NCI-H1105 treated with DMSO at 0.1 percent for 48 hours (cell line): ENCODE measurements at regions not wholly inside any gene's neighbourhood (a gene's known extent, or its start where the extent isn't known, plus 50 kb on each side); places are given as distances from the start of the nearest gene placed in this dataset.
"Not testable (repeated sequence)": the region's sequence is repeated elsewhere in the genome, so short reads cannot be mapped to it uniquely, and the experiment has no call there.

Experiments
- DNase-seq: peaks from one replicate; lab custom pipeline; 2025; lab: John Stamatoyannopoulos, UW

DNA sequence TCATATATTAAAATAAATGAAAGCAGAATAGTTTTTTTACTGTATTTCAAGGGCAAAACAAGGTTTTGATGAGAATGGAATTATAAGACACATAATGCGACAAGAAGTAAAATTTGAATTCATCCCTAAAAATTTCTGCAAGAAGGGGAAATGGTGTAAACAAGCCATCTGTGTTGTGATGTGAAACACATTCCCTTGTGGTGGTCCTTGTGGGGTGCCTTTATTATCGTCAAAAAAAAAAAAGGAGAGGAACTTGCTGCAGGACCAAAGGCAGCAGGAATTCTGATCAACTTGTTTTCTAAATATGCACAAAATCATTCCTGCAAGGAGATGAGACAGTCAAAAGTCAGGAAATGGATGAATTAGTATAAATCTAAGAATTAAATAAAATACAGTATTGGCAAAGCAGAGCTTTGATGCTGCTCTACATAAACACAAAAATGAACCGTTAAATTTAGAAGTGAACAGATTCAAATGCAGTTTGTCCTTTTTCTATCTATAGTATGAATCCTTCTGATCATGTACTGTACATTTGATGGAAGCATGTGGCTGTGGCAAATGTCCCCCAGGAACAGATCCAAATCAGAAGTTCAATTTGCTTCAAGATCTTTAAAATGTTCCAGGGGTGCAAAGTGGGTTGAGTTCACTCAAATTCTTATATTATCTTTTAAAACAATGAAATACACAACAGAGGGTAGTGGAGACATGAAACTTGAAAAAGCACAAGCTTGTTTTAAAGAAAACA is 818.8 kb downstream of the PLCL1 start:
- DNase-seq = no peak

DNA sequence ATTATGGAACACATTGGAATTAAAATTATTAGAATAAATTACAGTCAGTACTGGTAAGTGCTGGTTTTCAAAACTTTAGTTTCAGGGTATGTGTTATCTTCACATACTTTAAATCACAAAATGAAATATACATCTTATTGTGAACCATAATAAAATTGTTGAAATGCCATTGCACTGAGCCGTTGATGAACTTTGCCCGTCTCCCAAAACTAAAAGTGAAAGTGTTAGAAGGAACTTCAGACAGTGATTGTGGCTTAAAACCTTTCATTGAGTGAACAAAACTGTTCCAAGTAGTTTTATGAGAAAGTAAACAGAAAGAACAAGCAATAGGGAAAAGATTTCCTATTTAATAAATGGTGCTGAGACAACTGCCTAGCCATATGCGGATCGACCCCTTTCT is 811.6 kb downstream of the PLCL1 start:
- DNase-seq = no peak

DNA sequence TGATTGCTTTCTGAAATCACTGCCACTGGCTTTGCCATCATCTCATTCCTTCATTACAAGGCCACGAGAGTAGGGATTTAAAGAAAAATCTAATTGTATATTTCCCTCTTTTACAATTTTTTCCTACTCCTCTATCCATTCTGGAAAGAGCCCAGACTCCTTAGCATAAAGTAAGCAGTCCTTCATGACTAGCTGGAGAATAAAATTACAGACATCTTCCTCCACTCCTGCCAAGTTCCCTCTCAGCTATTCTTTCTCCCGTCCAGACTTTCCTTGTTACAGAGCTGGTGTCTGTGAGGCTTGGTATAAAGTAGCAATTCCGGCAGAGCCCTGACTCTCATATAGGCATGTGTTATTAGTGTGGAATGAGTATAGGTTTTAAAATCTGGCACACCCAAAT is 806.8 kb downstream of the PLCL1 start:
- no peak for DNase-seq

DNA sequence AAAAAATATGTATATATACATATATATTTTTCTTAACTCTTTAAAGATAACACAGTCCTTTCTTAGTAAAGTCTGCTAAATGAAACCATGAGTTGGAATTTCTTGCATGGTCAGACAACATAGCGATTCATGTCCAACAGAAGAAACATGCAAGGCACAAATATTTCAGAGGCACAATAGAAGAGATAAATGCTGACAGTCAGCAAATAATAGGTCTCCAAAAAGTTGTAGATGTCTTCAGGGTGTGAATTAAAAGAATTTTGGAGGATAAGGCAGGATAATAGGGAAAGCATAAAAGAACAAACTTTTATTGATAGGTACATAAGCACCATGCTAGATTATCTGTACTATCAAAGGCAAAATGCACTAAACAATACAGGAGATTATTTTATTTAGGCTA is 800.2 kb downstream of the PLCL1 start:
- no peak for DNase-seq

DNA sequence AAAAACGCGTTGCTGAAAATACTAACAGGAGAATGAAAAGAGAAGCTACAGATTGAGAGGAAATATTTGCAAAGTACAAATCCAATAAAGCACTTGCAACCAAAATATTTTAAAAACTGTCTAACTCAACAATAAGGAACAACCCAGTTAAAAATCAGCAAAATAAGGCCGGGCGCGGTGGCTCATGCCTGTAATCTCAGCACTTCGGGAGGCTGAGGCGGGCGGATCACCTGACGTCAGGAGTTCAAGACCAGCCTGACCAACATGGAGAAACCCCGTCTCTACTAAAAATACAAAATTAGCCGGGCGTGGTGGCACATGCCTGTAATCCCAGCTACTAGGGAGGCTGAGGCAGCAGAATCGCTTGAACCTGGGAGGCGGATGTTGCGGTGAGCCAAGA is 798.6 kb downstream of the PLCL1 start:
- not testable (repeated sequence) for DNase-seq

DNA sequence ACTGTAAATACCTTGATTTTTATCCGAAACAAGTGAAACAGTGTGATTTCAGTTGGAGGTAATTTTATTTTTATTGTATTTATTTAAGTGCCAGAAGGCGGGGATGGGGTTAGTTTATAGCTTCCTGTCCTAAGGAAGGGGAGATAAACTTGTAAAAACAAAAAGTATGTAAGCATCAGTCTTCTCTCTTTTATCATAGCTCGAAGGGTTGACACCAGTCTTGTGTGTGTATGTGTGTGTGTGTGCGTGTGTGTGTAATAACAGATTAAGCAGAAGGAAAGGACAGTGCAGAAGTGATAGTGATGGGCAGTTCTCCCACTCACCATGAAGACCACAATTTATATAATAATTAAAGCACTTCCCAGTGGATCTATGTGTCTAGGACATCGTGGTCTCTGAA is 793.3 kb downstream of the PLCL1 start:
- no peak for DNase-seq

DNA sequence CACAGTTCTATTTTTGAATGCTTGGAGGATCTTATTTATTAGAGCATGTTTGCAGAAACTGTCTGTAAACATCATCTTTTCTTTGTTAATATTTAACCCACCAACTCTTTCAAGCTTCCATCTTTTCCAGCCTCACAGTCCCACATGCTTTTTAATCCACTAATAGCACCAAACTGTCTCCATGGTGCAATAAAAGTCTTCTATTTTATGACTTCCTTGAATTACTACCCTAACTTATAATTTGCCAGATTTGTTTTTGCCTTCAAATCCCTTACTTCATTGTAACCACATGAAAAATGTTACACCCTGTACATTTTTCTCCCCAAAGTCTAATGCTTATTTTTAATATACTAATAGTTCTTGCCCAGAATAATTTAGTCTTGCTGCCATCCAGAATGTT is 792.6 kb downstream of the PLCL1 start:
- no peak for DNase-seq

DNA sequence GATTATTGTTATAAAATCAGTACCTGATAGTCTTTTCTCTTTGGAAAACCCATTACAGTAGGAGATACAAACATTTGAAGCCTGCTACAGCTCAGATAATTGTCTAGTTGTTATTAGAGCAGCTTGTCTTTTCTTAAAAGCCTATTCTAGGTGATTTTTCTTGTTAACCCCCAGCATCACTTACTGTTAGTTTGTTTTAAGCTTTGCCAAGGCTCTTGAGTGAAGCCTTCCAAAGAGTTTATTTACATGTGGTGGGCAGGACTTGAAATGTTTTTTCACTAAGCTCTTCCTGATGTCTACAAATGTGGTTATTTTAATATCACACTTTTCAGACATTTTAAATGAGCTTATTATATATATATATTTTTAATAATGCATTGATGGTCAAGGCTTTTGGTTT is 791.3 kb downstream of the PLCL1 start:
- peak; percentile 56 for DNase-seq

DNA sequence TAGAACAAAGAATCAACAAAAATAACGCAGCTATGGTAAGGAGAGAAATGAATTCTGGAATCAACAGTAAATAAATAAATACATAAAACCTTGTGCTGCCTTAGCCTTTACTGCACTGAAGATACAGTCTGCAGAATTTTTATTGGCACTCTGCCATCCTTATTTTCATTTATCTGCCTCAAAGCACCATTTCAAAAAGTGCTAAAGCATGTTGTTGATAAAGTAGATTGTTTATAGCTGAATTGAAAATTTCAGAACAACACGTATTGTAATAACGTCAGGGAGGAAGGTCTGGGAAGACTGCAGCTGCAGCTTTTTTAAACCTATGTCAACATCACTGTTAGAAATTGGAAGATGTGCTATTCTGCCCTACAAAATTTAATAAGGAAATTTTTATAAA is 787.2 kb downstream of the PLCL1 start:
- no peak for DNase-seq

DNA sequence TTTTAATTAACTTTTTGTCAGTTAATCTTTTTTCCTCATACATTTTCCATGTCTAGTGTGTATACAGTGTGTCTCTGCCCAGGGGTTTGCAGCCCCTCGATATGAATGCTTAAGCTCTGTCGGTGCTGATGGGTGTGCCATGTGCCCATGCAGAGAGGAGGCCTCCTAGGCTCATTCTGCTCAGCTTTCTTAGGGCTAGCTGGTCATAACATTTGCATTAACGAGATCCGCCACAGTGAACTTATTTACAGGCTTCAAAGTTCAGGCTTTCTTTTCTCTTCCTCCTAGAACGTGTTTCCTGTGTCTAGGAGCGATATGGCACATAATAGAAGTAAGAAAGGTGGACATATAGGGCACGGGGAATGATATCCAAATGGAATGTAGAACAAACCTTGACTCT is 783.3 kb downstream of the PLCL1 start:
- DNase-seq = no peak

DNA sequence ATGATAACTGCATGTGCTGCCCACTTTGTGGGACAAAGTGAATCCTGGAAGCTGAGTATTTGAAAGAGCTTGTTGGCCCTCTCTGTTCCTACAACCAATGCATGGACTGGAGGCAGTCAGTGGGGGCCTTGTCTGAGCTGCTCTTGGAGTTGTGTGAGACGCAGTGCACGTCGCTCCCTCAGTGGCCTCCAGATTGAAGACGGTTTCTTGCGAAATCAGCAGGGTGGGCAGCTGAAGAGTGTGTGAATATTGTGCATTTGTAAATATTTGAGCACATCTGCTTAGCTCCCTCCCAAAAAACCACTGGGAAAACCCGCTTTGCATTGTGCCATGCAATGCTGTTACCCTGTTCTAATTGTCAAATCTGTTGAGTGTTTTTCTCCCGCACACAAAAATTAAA is 782.8 kb downstream of the PLCL1 start:
- no peak for DNase-seq

DNA sequence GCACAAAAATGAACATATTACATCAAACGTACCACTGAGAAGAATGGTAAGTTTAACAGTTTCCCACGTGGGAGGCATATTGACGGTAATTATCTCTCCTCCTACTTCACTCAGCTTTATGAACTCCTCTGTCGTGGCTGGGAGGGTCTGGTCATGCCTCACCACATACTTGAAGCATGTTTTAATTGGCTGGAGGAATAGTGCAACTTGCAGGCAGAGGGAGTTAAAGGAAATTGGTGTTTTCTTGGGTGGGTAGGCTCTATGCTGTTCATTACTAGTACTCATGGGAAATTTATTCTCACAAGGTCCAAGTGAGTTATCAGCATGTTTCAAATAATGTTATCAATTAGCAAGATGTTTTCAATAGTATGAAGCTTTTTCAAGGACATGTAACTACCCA is 767.0 kb downstream of the PLCL1 start:
- DNase-seq = no peak

DNA sequence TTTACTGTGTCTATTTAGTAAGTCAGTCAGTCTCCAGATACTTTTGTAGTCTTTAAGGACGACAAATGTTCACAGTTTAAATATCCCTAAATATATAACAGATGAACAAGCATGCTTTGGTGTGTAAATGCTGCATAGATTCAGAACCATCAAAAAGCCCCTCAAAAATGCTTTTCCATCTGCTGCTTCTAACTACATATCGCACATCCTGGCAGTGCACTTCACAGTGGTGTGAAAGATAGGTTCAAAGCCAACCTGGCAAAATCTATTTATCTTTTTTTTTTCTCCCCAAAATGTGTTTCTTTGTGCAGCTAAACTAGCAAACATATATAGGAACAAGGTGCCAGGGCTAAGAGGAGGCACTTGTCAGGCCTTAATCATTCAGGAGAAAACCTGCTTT is 753.8 kb downstream of the PLCL1 start:
- no peak for DNase-seq

DNA sequence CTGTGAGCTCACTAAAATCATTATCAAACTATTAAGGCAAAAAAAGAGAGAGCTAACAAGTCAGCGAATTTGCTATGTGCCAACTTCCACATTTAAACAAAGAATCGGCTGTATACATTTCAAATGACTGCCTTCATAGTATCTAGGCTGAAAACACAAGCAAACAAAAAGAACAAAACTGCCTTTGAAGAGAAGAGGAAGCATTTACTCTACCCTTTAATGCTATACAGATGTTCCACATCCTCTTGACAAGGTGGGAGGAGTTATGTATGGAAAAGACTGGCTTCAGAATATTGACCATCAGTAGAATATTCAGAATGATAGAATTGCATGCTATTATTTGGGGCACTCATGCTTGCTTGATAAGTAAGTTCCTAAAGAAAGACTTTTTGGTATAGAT is 741.7 kb downstream of the PLCL1 start:
- no peak for DNase-seq

DNA sequence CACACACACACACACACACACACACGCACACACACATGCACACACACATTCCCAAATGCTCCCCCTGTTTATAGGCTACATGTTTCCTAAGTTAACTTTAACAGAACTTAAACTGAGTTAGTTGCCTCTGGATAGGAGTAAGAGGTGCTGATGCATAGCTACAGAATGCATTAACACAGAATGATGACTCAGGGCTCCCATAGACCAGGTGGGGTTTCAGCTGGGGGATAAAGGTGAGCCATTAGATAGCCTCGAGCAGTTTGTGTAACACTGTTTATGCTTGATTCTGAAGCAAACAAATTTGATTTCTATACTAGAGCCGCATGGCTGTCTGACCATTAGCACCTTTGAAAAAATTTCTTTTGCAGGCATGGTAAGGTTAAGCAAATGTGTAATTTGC is 741.0 kb downstream of the PLCL1 start:
- DNase-seq = no peak

DNA sequence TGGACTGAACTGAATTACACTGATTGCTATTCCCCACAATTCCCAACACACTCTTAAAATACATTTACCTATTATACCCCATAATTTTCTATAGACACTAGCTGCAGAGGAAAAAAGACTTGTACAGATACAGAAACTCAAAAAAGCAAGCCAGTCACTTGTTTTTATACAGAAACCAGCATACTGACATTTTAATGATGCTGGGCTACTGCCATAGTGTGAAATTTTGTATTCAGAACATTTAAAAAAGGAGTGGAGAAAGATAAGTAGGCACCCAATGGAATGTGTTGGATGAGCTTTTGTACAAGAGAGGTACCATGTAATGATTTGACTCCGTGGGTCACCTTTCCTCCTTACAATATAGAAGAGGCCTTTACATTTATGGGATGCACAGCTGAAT is 740.1 kb downstream of the PLCL1 start:
- no peak for DNase-seq

DNA sequence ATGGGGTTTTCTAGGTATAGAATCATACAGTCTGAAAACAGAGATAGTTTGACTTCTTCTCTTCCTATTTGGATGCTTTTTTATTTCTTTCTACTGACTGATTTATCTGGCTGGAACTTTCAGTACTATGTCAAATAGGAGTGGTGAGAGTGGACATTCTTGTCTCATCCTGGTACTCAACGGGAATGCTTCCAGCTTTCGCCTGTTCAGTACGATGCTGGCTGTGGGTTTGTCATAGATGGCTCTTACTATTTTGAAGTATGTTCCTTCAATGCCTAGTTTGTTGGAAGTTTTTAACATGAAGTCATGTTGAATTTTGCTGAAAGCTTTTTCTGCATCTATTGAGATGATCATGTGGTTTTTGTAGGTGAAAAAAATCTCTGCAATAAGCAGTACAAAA is 730.4 kb downstream of the PLCL1 start:
- no peak for DNase-seq

DNA sequence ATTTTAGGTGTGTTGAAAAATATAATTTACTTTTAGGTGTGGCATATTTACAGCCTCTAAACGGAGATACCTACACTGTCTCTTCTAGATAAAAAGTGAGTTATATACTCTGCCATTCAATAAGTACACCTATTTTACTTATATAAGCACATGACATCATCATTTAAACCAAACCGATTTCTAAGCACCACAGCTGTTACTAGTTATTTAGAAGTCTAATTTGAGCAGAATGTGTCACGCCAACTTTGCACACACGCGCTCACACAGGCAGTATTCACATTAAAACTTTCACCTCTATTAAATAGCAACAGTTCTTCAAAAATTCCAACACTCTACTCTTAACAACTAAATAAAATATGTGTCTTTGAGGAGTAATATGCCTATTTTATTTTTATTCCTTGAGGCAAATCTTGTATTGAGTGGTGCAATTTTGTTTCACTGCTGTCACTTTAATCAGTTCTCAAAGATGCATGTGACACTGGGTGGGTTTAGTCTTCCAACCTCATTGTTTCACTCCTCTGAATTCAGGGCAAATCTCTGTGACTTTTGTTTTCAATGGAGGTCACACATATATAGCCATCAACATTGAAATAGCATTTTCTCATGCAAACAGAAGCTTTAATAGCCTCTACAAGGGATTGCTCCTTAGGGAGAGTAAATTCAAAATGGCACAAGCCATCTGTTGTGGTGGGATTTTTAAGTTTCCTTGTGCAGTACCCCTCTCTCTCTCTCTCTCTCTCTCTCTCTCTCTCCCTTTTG is 721.0 kb downstream of the PLCL1 start:
- DNase-seq = no peak

DNA sequence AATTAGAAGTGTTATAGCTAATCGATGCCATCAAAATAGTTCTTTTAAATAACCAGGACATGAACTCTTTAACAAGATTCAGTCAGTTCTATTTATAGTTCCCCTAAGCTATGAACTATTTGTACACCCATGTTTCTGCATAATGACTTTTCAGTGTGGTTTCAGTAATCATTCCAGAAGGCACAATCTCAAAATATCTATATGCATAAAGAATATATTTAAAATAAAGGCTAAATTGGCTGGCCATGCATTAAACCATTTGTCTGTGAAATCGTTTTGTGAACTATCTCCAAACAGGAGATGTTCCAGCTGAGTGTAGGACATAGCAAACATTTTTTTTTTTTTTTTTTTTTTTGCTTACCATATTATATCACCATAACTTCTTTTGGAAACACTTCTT is 719.3 kb downstream of the PLCL1 start:
- DNase-seq = no peak

DNA sequence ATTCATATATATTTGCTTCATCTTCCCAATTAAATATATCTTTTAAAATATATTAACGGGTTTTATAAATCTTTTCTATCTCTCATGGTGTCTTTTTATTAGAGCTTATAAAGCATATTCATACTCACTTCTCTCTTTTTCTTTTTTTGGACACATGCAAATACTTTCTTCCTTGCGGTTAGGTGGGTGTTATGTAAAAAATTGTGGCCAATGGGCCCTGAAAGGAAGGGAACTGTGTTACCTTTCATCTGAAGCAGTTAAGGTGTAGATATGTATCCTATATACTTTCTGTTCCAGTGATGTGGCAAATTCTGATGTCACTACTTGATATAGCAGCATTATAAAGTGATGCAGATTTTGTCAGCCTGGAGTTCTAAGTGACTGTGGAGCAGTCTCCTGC is 714.5 kb downstream of the PLCL1 start:
- no peak for DNase-seq

DNA sequence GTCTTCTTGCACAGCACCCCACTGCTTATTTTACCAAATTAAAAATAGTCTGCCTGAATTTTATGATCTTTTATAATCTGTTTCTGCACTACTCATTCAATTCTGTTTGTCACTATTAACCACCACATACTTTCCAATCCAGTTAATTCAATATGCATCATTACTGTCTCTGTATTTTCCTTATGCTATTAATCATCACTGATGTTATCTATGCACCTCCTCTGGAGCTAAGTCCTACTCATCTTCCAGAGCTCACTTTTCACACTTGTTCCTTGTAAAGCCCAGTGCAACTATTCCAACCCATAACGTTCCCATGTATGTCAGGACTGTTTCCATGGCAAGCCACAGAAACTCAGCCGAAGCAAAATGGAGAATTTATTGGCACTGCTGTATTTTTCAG is 713.6 kb downstream of the PLCL1 start:
- no peak for DNase-seq

DNA sequence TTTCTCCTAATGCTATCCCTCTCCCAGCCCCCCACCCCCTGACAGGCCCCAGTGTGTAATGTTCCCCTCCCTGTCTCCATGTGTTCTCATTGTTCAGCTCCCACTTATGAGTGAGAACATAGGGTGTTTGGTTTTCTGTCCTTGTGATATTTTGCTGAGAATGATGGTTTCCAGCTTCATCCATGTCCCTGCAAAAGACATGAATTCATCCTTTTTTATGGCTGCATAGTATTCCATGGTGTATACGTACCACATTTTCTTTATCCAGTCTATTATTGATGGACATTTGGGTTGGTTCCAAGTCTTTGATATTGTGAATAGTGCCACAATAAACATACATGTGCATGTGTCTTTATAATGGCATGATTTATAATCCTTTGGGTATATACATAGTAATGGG is 704.2 kb downstream of the PLCL1 start:
- DNase-seq = not testable (repeated sequence)

DNA sequence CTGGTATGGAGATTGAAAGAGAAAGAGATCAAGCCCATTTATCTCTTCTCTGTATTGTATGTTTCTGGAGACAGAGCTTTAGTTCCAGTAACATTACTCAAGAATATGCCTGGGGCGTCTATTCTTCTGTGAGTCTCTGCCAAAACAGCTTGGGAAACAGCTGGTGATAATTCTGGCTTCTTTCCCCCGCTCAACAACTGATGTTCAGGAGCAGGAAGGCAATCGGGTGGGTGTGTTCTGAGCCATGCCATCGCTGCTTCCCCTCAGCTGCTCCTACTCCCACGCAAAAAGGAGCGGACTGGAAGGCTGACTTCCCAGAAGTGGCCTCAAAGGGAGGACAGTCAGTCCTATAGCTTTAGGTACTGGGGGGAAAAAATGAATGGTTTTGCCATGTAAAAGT is 695.1 kb downstream of the PLCL1 start:
- DNase-seq = no peak

DNA sequence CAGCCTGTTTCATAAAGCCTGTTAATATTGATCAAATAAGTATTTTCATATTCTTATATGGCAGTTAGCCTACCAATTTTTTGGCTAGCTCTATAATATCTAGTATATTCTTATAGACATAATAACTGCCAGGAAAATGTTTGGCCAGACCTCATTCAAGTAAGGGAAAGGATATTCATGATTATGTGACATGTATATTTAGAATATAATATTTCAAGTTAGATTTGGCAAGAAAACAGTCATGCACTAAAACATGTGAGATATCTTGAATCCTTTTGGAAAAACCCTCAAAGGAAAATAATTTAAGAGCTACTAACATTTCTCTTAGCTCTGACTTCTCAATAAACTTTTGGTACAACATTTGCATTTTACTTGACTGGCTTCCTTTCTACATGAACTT is 694.1 kb downstream of the PLCL1 start:
- DNase-seq = no peak
